Spleen (tissue), 7 donors: ENCODE measurements at regions not wholly inside any gene's neighbourhood (a gene's known extent, or its start where the extent isn't known, plus 50 kb on each side); places are given as distances from the start of the nearest gene placed in this dataset.

Experiments
- CTCF ChIP-seq, 11 experiments: fragments of 200-600 bp in 7 of 11; fragments of 450-650 bp in 4 of 11; sonication (generic) in 4 of 11; IDR thresholded peaks in 8 of 11; conservative IDR thresholded peaks in 3 of 11; 1 replicate in 7 of 11; 2 replicates in 4 of 11; pipeline versions ENCODE4 v1.4.0 to v1.8.0; 2016 to 2021; ENCODE audit warnings: antibody characterized with exemption in 11 of 11, inconsistent platforms in 4 of 11, mild to moderate bottlenecking in 1 of 11
- POLR2A ChIP-seq, 3 donors: fragments of 450-650 bp; IDR thresholded peaks; one replicate each; pipeline ENCODE4 v1.5.1; 2017; ENCODE audit warnings: antibody characterized with exemption in 3 of 3, mild to moderate bottlenecking in 1 of 3
- donor health status: DM: no; HTN: no; CAD: no; lungs with moderate emphysema.
- donor health status: DM: no; HTN: no; CAD: no.
- donor health status: DM: no; HTN: no; CAD: no.

- no peak for TF ChIP-seq POLR2A (IDR thresholded peaks at IDR 0.05)
- TF ChIP-seq CTCF (IDR thresholded peaks at IDR 0.05 in 8 of 11, conservative IDR thresholded peaks at IDR 0.05 in 3 of 11) = no peak
Observed at GRCh38 chr2:217680381-217680780, 322.4 kb downstream of the TNS1 start.
